ENCODE measurements at regions not wholly inside any gene's neighbourhood (a gene's known extent, or its start where the extent isn't known, plus 50 kb on each side); places are given as distances from the start of the nearest gene placed in this dataset.

DNA sequence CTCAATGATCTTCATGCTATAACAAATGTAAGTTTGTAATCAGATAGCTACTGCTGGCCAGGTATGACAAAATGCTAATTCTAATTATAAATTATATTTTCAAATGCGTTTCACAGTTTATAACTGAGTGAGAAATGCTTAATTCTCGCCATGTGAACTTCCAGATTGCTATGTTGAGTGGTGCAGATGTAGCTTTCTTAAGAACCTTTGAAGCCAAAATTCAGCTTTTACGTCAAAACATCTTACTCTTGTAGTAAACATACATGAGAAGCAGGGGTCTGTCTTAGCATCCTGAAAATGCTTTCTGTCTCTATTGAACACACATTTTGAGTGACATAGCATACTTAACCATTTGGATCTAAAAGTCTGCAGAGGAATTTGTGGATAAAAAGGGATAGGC lies 176.5 kb upstream of the PRICKLE1 start:
- H3K27ac ChIP-seq (ENCODE audit: insufficient read length, low read depth, low read length), result no peak overlapping the region
- no peak overlapping the region for H2BK20ac ChIP-seq (ENCODE audit: low read depth, low read length, poor library complexity, severe bottlenecking)
- no peaks in the 10 kb centered on the region for H3K4me1 ChIP-seq (ENCODE audit: insufficient read depth, low read length)
- no peaks in the 10 kb centered on the region for H3K27me3 ChIP-seq (ENCODE audit: insufficient read depth, low read length)
- H4K20me1 ChIP-seq (ENCODE audit: control insufficient read depth, insufficient read depth, insufficient read length), result no peaks in the 10 kb centered on the region
- H2AFZ ChIP-seq (ENCODE audit: low read length), result no peak overlapping the region
- no peak overlapping the region for H2BK15ac ChIP-seq (ENCODE audit: low read depth, low read length)
- H3K23me2 ChIP-seq (ENCODE audit: insufficient read length, low read depth, low read length, poor library complexity, severe bottlenecking), result no peaks in the 10 kb centered on the region
- H3K14ac ChIP-seq (ENCODE audit: insufficient read depth, low read length), result no peak overlapping the region
- no peak overlapping the region for H2AK5ac ChIP-seq (ENCODE audit: insufficient read length, low read length)
- TF ChIP-seq CTCF (conservative IDR thresholded peaks at IDR 0.05), result no peak
- no peaks in the 10 kb centered on the region for H3K9me3 ChIP-seq (ENCODE audit: control insufficient read depth, low read depth, low read length)
- H3K79me2 ChIP-seq (ENCODE audit: insufficient read depth, low read length), result no peaks in the 10 kb centered on the region
- H3K79me1 ChIP-seq (ENCODE audit: insufficient read depth, low read depth, low read length, poor library complexity, severe bottlenecking), result no peaks in the 10 kb centered on the region
- H3K4me2 ChIP-seq (ENCODE audit: insufficient read depth, insufficient read length, low read length), result no peak overlapping the region
- no peak overlapping the region for H3K4ac ChIP-seq (ENCODE audit: low read depth, low read length)
- H2BK12ac ChIP-seq (ENCODE audit: insufficient read length, low read depth, low read length), result no peak overlapping the region
- no peak overlapping the region for H3T11ph ChIP-seq (ENCODE audit: low read length)
- no peak overlapping the region for H3K23ac ChIP-seq (ENCODE audit: insufficient read length, low read depth, low read length)
- Mint-ChIP-seq H3K4me3 (no peak overlapping the region), H3K27me3 (ENCODE audit: low read depth) (no peaks in the 10 kb centered on the region; the same call in 1 of the 2 replicates), H3K9me3 (peaks cover 0 to 3% of the 10 kb centered on the region in 2 experiments; a peak in 2 of 5 replicates), H3K27ac (no peak overlapping the region), H3K36me3 (ENCODE audit: insufficient read depth in 1 of 3, low read depth in 3 of 3) (no peaks in the 10 kb centered on the region; a peak in 1 of 7 replicates), H3K4me1 (peaks cover 0 to 3% of the 10 kb centered on the region in 2 experiments; a peak in 1 of 4 replicates)
- no peak for DNase-seq
- H4K91ac ChIP-seq (ENCODE audit: insufficient read length, low read depth, low read length), result no peak overlapping the region
- no peak overlapping the region for H2BK120ac ChIP-seq (ENCODE audit: low read depth, low read length, poor library complexity, severe bottlenecking)
- no peak overlapping the region for H2BK5ac ChIP-seq (ENCODE audit: insufficient read length, low read length)
- H4K8ac ChIP-seq (replicated peaks; ENCODE audit: insufficient read length, low read depth, low read length), result no peak overlapping the region
- no peak overlapping the region for H3K18ac ChIP-seq (ENCODE audit: insufficient read length, low read depth, low read length)
- H3K56ac ChIP-seq (ENCODE audit: insufficient read length, low read depth, low read length), result no peak overlapping the region
- WGBS (ENCODE audit: extremely low coverage, insufficient read length, low lambda C conversion rate), result no CpG with 5 or more reads among the region's 3 CpGs
- no peak overlapping the region for H3K9ac ChIP-seq (ENCODE audit: extremely low read depth, insufficient read length, low read length)
- no peak overlapping the region for H4K5ac ChIP-seq (ENCODE audit: insufficient read length, low read depth, low read length)
